ENCODE measurements at regions not wholly inside any gene's neighbourhood (a gene's known extent, or its start where the extent isn't known, plus 50 kb on each side); places are given as distances from the start of the nearest gene placed in this dataset.

- no peaks in the 10 kb centered on the region for H3K9me3 Mint-ChIP-seq (ENCODE audit: unreplicated experiment)
- no TSS peak for BruUV-seq (replicated peaks)
- H3K4me1 Mint-ChIP-seq (ENCODE audit: low read depth, unreplicated experiment): no peaks in the 10 kb centered on the region
- H3K27ac Mint-ChIP-seq (ENCODE audit: unreplicated experiment): no peak overlapping the region
- intact Hi-C loops (cut with micrococcal nuclease; ENCODE audit: unreplicated experiment): no loop called here
- POLR2A ChIA-PET: no interaction called here
- CTCF ChIA-PET: no interaction called here
- peaks cover 8% of the 10 kb centered on the region for H3K27me3 Mint-ChIP-seq (ENCODE audit: insufficient read depth, unreplicated experiment)
- no peaks in the 10 kb centered on the region for H3K36me3 Mint-ChIP-seq (ENCODE audit: insufficient read depth, unreplicated experiment)
- no peak overlapping the region for H3K4me3 Mint-ChIP-seq (ENCODE audit: unreplicated experiment)
- H3K4me3 ChIP-seq (ENCODE audit: low read depth, low read length): no peak overlapping the region
- H3K9me3 ChIP-seq: no peaks in the 10 kb centered on the region
- no peak for DNase-seq
- H3K36me3 ChIP-seq (ENCODE audit: control insufficient read depth, insufficient read depth, low read length): no peaks in the 10 kb centered on the region
- TF ChIP-seq CTCF (IDR thresholded peaks at IDR 0.05; ENCODE audit: insufficient read depth in 1 of 2, low read depth in 1 of 2, low read length in 1 of 2, severe bottlenecking in 1 of 2, unreplicated experiment in 1 of 2): no peak
- no peaks in the 10 kb centered on the region for H3K27me3 ChIP-seq (replicated peaks; ENCODE audit: control insufficient read depth, insufficient read depth, low read length)
- H3K4me1 ChIP-seq: no peaks in the 10 kb centered on the region
Observed at GRCh38 chr2:235348329-235348728, 145.5 kb upstream of the AGAP1 start.

- Histone ChIP-seq H3K36me3 (ENCODE audit: control insufficient read depth, insufficient read depth, low read length) (no peaks in the 10 kb centered on the region), H3K27me3 (replicated peaks; ENCODE audit: control insufficient read depth, insufficient read depth, low read length) (no peaks in the 10 kb centered on the region), H3K4me3 (ENCODE audit: low read depth, low read length) (no peak overlapping the region), H3K4me1 (no peaks in the 10 kb centered on the region), H3K9me3 (no peaks in the 10 kb centered on the region)
- BruUV-seq (replicated peaks): no TSS peak
- no peaks in the 10 kb centered on the region for H3K9me3 Mint-ChIP-seq (ENCODE audit: unreplicated experiment)
- H3K27me3 Mint-ChIP-seq (ENCODE audit: insufficient read depth, unreplicated experiment): peaks cover 8% of the 10 kb centered on the region
- no peak for DNase-seq
- no peaks in the 10 kb centered on the region for H3K36me3 Mint-ChIP-seq (ENCODE audit: insufficient read depth, unreplicated experiment)
- CTCF ChIA-PET: no interaction called here
- intact Hi-C loops (cut with micrococcal nuclease; ENCODE audit: unreplicated experiment): no loop called here
- H3K27ac Mint-ChIP-seq (ENCODE audit: unreplicated experiment): no peak overlapping the region
- TF ChIP-seq CTCF (IDR thresholded peaks at IDR 0.05; ENCODE audit: insufficient read depth in 1 of 2, low read depth in 1 of 2, low read length in 1 of 2, severe bottlenecking in 1 of 2, unreplicated experiment in 1 of 2): no peak
- H3K4me1 Mint-ChIP-seq (ENCODE audit: low read depth, unreplicated experiment): no peaks in the 10 kb centered on the region
- POLR2A ChIA-PET: no interaction called here
- no peak overlapping the region for H3K4me3 Mint-ChIP-seq (ENCODE audit: unreplicated experiment)
Observed at GRCh38 chr2:235350234-235350633, 143.6 kb upstream of the AGAP1 start.

GRCh38 chr2:235352541-235352940 is 141.3 kb upstream of the AGAP1 start:
- no peaks in the 10 kb centered on the region for H3K27me3 ChIP-seq (replicated peaks; ENCODE audit: control insufficient read depth, insufficient read depth, low read length)
- DNase-seq: no peak
- intact Hi-C loops (cut with micrococcal nuclease; ENCODE audit: unreplicated experiment): no loop called here
- H3K27ac Mint-ChIP-seq (ENCODE audit: unreplicated experiment): no peak overlapping the region
- TF ChIP-seq CTCF (IDR thresholded peaks at IDR 0.05; ENCODE audit: insufficient read depth in 1 of 2, low read depth in 1 of 2, low read length in 1 of 2, severe bottlenecking in 1 of 2, unreplicated experiment in 1 of 2): no peak
- H3K36me3 Mint-ChIP-seq (ENCODE audit: insufficient read depth, unreplicated experiment): no peaks in the 10 kb centered on the region
- no TSS peak for BruUV-seq (replicated peaks)
- H3K36me3 ChIP-seq (ENCODE audit: control insufficient read depth, insufficient read depth, low read length): no peaks in the 10 kb centered on the region
- no peaks in the 10 kb centered on the region for H3K9me3 Mint-ChIP-seq (ENCODE audit: unreplicated experiment)
- H3K4me3 Mint-ChIP-seq (ENCODE audit: unreplicated experiment): no peak overlapping the region
- no peaks in the 10 kb centered on the region for H3K4me1 ChIP-seq
- ChIA-PET POLR2A (no interaction called here), CTCF (no interaction called here)
- H3K4me3 ChIP-seq (ENCODE audit: low read depth, low read length): no peak overlapping the region
- no peaks in the 10 kb centered on the region for H3K9me3 ChIP-seq
- peaks cover 8% of the 10 kb centered on the region for H3K27me3 Mint-ChIP-seq (ENCODE audit: insufficient read depth, unreplicated experiment)
- no peaks in the 10 kb centered on the region for H3K4me1 Mint-ChIP-seq (ENCODE audit: low read depth, unreplicated experiment)
